ENCODE measurements at regions not wholly inside any gene's neighbourhood (a gene's known extent, or its start where the extent isn't known, plus 50 kb on each side); places are given as distances from the start of the nearest gene placed in this dataset.

DNA sequence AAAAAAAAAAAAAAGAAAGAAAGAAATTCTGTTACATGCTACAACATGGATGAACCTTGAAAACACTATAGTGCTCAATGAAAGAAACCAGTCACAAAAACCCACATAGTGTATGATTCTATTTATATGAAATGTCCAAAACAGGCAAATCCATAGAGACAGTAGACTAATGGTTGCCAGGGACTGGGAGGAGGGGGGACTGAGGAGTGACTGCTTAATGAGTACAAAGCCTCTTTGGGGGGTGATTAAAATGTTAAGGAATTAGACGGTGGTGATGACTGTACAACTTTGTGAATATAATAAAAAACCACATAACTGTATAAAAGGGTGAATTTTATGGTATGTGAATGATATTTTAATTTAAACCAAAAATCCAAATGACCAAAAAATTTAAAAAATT is 116.0 kb upstream of the GUCA2B start:
- DNase-seq (ENCODE audit: low spot score): no peak
- Mint-ChIP-seq H3K9me3 (no peaks in the 10 kb centered on the region), H3K4me1 (peaks cover 10% of the 10 kb centered on the region), H3K27ac (no peak overlapping the region), H3K27me3 (ENCODE audit: insufficient read depth, low read depth) (peaks cover 13% of the 10 kb centered on the region), H3K36me3 (no peaks in the 10 kb centered on the region), H3K4me3 (no peak overlapping the region)
- no peak overlapping the region for H3K27ac ChIP-seq
- no peak overlapping the region for H3K4me2 ChIP-seq
- H2AFZ ChIP-seq (replicated peaks): no peak overlapping the region
- H3K9me3 ChIP-seq (ENCODE audit: low read depth): no peaks in the 10 kb centered on the region
- no peaks in the 10 kb centered on the region for H4K20me1 ChIP-seq (ENCODE audit: low read depth)
- H3K79me2 ChIP-seq (ENCODE audit: low read depth): no peaks in the 10 kb centered on the region
- no peak overlapping the region for H3K4me3 ChIP-seq
- TF ChIP-seq, protein P1, sequence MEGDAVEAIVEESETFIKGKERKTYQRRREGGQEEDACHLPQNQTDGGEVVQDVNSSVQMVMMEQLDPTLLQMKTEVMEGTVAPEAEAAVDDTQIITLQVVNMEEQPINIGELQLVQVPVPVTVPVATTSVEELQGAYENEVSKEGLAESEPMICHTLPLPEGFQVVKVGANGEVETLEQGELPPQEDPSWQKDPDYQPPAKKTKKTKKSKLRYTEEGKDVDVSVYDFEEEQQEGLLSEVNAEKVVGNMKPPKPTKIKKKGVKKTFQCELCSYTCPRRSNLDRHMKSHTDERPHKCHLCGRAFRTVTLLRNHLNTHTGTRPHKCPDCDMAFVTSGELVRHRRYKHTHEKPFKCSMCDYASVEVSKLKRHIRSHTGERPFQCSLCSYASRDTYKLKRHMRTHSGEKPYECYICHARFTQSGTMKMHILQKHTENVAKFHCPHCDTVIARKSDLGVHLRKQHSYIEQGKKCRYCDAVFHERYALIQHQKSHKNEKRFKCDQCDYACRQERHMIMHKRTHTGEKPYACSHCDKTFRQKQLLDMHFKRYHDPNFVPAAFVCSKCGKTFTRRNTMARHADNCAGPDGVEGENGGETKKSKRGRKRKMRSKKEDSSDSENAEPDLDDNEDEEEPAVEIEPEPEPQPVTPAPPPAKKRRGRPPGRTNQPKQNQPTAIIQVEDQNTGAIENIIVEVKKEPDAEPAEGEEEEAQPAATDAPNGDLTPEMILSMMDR (IDR thresholded peaks at IDR 0.05): no peak
- TF ChIP-seq EZH2phosphoT487 (IDR thresholded peaks at IDR 0.05) (no peak), EZH2 (IDR thresholded peaks at IDR 0.05) (no peak)
- peaks cover 61% of the 10 kb centered on the region for H3K27me3 ChIP-seq
- H3K9ac ChIP-seq: no peak overlapping the region
- no peaks in the 10 kb centered on the region for H3K4me1 ChIP-seq
- H3K36me3 ChIP-seq: no peaks in the 10 kb centered on the region
- peaks cover 8% of the 10 kb centered on the region for H3F3A ChIP-seq (ENCODE audit: low read depth)

DNA sequence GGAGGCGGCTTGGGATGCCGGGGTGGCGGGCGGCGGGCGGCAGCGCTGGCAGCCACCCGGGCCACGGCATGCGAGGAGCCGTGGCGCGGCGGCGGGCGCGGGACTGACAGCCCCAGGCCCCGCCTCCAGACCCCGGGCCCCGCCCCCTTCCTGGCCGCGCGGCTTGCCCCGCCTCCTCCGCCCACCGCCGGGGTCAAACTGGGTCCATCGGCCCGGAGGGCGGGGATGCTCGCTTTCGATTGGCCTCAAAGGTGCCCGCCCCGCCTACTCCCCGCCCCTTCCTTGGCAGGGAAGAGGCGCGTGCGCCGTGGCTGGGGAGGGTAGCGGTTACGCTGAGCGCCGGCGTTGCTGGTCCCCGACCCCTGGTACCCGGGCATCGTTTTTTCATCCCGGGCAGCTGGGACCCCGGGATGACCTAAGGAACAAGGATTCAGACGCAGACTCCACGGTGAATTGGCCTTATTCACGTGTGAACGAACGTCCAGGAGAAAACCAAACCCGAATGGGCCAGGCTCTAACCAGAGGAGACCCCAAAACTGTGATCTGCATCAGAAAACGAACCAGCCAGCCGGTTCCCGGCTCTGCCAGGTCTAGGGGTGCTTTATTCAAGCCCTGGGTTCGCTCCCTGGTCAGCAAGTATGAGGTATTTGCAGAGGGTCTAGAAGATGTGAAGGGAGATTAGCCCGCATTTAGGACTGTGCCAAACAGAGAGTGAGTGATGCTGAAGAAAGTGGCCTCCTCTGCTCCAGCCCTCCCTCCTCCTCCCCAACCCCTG is 117.2 kb upstream of the GUCA2B start:
- Histone ChIP-seq H3K4me1 (no peaks in the 10 kb centered on the region), H3K79me2 (ENCODE audit: low read depth) (no peaks in the 10 kb centered on the region), H3K27me3 (peaks cover 70% of the 10 kb centered on the region), H3K9me3 (ENCODE audit: low read depth) (no peaks in the 10 kb centered on the region), H3K4me2 (peak overlapping the region; percentile 99), H3F3A (ENCODE audit: low read depth) (peaks cover 8% of the 10 kb centered on the region), H3K36me3 (no peaks in the 10 kb centered on the region), H3K4me3 (peak overlapping the region; percentile 92), H4K20me1 (ENCODE audit: low read depth) (no peaks in the 10 kb centered on the region), H2AFZ (replicated peaks) (peak overlapping the region; percentile 98), H3K9ac (no peak overlapping the region), H3K27ac (no peak overlapping the region)
- TF ChIP-seq EZH2phosphoT487 (IDR thresholded peaks at IDR 0.05): peak; percentile 14
- TF ChIP-seq, protein P1 (IDR thresholded peaks at IDR 0.05): no peak
- Mint-ChIP-seq H3K9me3 (no peaks in the 10 kb centered on the region), H3K4me3 (peak overlapping the region; percentile 85), H3K27me3 (ENCODE audit: insufficient read depth, low read depth) (peaks cover 13% of the 10 kb centered on the region), H3K4me1 (peaks cover 10% of the 10 kb centered on the region), H3K36me3 (no peaks in the 10 kb centered on the region), H3K27ac (no peak overlapping the region)
- peak; percentile 98 for DNase-seq (ENCODE audit: low spot score)

DNA sequence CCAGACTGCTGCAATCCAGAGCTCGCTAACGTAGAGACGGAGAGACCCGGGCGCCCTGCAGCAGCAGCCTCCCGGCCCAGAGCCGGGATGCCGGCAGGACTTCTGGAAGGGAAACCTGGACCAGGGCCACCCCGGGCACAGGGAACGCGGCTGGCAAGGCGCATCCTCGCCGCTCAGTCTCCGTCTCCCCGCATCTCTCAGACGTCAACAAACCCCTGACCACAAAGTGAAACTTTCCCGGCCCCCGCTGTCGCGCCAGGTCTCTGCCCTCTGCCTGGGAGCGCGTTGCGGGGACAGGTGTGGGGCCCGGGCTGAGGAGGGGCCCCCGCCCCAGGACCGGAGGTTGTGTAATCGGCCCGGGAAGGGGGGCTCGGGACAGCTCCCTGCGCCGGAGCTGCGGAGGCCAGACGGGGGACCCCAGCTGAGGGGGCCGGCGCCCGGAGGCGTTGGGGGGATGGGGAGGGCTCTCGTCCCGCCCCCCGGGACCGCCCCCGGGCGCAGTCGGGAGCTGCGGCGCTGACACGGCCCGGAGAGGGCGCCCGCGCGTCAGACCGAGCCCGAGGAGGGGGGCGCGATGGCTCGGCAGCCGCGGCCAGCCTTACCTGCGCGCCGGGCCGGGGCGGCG is 116.6 kb upstream of the HIVEP3 start:
- H3K9ac ChIP-seq: no peak overlapping the region

More for the DNA sequence above, 116.6 kb upstream of the HIVEP3 start:
- peak overlapping the region; percentile 99 for H2AFZ ChIP-seq (replicated peaks)
- H3K36me3 ChIP-seq: no peaks in the 10 kb centered on the region
- H4K20me1 ChIP-seq (ENCODE audit: low read depth): no peaks in the 10 kb centered on the region
- no peaks in the 10 kb centered on the region for H3K9me3 Mint-ChIP-seq
- TF ChIP-seq EZH2 (IDR thresholded peaks at IDR 0.05) (peak; percentile 50), EZH2phosphoT487 (IDR thresholded peaks at IDR 0.05) (no peak)
- TF ChIP-seq, protein P1 (IDR thresholded peaks at IDR 0.05): peak; percentile 50
- H3K9me3 ChIP-seq (ENCODE audit: low read depth): no peaks in the 10 kb centered on the region
- H3K4me3 Mint-ChIP-seq: peak overlapping the region; percentile 93
- peak; percentile 91 for DNase-seq (ENCODE audit: low spot score)
- no peaks in the 10 kb centered on the region for H3K79me2 ChIP-seq (ENCODE audit: low read depth)
- peak overlapping the region; percentile 81 for H3K4me2 ChIP-seq
- H3K4me1 ChIP-seq: no peaks in the 10 kb centered on the region
- no peaks in the 10 kb centered on the region for H3K36me3 Mint-ChIP-seq
- H3K27me3 ChIP-seq: peaks cover 70% of the 10 kb centered on the region
- no peak overlapping the region for H3K27ac ChIP-seq
- H3F3A ChIP-seq (ENCODE audit: low read depth): peaks cover 8% of the 10 kb centered on the region
- H3K27ac Mint-ChIP-seq: no peak overlapping the region
- H3K27me3 Mint-ChIP-seq (ENCODE audit: insufficient read depth, low read depth): peaks cover 13% of the 10 kb centered on the region
- peaks cover 10% of the 10 kb centered on the region for H3K4me1 Mint-ChIP-seq
- H3K4me3 ChIP-seq: peak overlapping the region; percentile 92

All from neural progenitor cell (in vitro differentiated cells).